Activated T-cell treated with anti-CD3 and anti-CD28 coated beads, Interleukin-2, amount 50 U/mL, for 72 hours (primary cell): ENCODE measurements at regions not wholly inside any gene's neighbourhood (a gene's known extent, or its start where the extent isn't known, plus 50 kb on each side); places are given as distances from the start of the nearest gene placed in this dataset.

Source experiments
- ATAC-seq, 2 donors: fragments of 150-1000 bp; cut with Tn5 transposase; replicated peaks in 1 of 2; 2 replicates each; pipeline ENCODE4 v1.10.0; 2021; ENCODE audit warnings: moderate library complexity in 2 of 2, mild to moderate bottlenecking in 1 of 2
- DNase-seq, 2 donors: peaks; one replicate each; pipeline ENCODE4 v3.0.0; 2021 to 2022; ENCODE audit warnings: mixed read lengths in 1 of 2
- H3K27ac Mint-ChIP-seq: one replicate; pipeline ENCODE4 v1.8.0; 2022; ENCODE audit warnings: mild to moderate bottlenecking, moderate library complexity, mixed read lengths
- H3K27me3 Mint-ChIP-seq: one replicate; pipeline ENCODE4 v1.8.0; 2022; ENCODE audit warnings: low read depth, mixed read lengths
- H3K36me3 Mint-ChIP-seq, 2 donors: one replicate each; pipeline ENCODE4 v1.8.0; 2022; ENCODE audit warnings: mixed read lengths in 2 of 2, mild to moderate bottlenecking in 1 of 2; ENCODE audit not compliant: insufficient read depth in 2 of 2
- H3K4me1 Mint-ChIP-seq: one replicate; pipeline ENCODE4 v1.8.0; 2022; ENCODE audit warnings: low read depth, mixed read lengths
- H3K4me3 Mint-ChIP-seq, 2 donors: one replicate each; pipeline ENCODE4 v1.8.0; 2022; ENCODE audit warnings: mild to moderate bottlenecking in 2 of 2, mixed read lengths in 2 of 2, moderate library complexity in 2 of 2
- H3K9me3 Mint-ChIP-seq, 2 donors: one replicate each; pipeline ENCODE4 v1.8.0; 2022; ENCODE audit warnings: mixed read lengths in 2 of 2

GRCh38 chr11:19577391-19577975 lies 135.2 kb upstream of the NAV2 start:
- Mint-ChIP-seq H3K4me1 (no peaks in the 10 kb centered on the region), H3K9me3 (no peaks in the 10 kb centered on the region), H3K27me3 (no peaks in the 10 kb centered on the region), H3K4me3 (no peak overlapping the region), H3K36me3 (no peaks in the 10 kb centered on the region), H3K27ac (no peak overlapping the region)
- ATAC-seq (no peak), DNase-seq (no peak)

GRCh38 chr11:19576903-19577302 lies 135.7 kb upstream of the NAV2 start:
- Mint-ChIP-seq H3K36me3 (no peaks in the 10 kb centered on the region), H3K27me3 (no peaks in the 10 kb centered on the region), H3K27ac (no peak overlapping the region), H3K4me1 (no peaks in the 10 kb centered on the region), H3K9me3 (no peaks in the 10 kb centered on the region), H3K4me3 (no peak overlapping the region)
- DNase-seq (no peak), ATAC-seq (no peak)

- no peaks in the 10 kb centered on the region for H3K4me1 Mint-ChIP-seq
- H3K27ac Mint-ChIP-seq, result no peak overlapping the region
- H3K4me3 Mint-ChIP-seq, result no peak overlapping the region
- H3K9me3 Mint-ChIP-seq, result no peaks in the 10 kb centered on the region
- DNase-seq (no peak), ATAC-seq (no peak)
- no peaks in the 10 kb centered on the region for H3K36me3 Mint-ChIP-seq
- H3K27me3 Mint-ChIP-seq, result no peaks in the 10 kb centered on the region
Measured at GRCh38 chr11:19576054-19576453, 136.6 kb upstream of the NAV2 start.

GRCh38 chr11:19574916-19575315 lies 137.7 kb upstream of the NAV2 start:
- no peak for DNase-seq
- no peaks in the 10 kb centered on the region for H3K4me1 Mint-ChIP-seq
- no peak for ATAC-seq
- H3K36me3 Mint-ChIP-seq, result no peaks in the 10 kb centered on the region
- no peaks in the 10 kb centered on the region for H3K9me3 Mint-ChIP-seq
- no peaks in the 10 kb centered on the region for H3K27me3 Mint-ChIP-seq
- no peak overlapping the region for H3K4me3 Mint-ChIP-seq
- no peak overlapping the region for H3K27ac Mint-ChIP-seq

GRCh38 chr11:19573666-19574065 lies 139.0 kb upstream of the NAV2 start:
- ATAC-seq, result no peak
- Mint-ChIP-seq H3K36me3 (no peaks in the 10 kb centered on the region), H3K4me1 (no peaks in the 10 kb centered on the region), H3K27ac (no peak overlapping the region), H3K27me3 (no peaks in the 10 kb centered on the region), H3K4me3 (no peak overlapping the region), H3K9me3 (no peaks in the 10 kb centered on the region)
- no peak for DNase-seq

GRCh38 chr11:19571906-19572305 lies 140.7 kb upstream of the NAV2 start:
- ATAC-seq (no peak), DNase-seq (no peak)
- Mint-ChIP-seq H3K9me3 (no peaks in the 10 kb centered on the region), H3K4me1 (no peaks in the 10 kb centered on the region), H3K27ac (no peak overlapping the region), H3K27me3 (peaks cover 9% of the 10 kb centered on the region), H3K4me3 (no peak overlapping the region), H3K36me3 (no peaks in the 10 kb centered on the region)

- Mint-ChIP-seq H3K9me3 (no peaks in the 10 kb centered on the region), H3K27ac (no peak overlapping the region), H3K4me3 (no peak overlapping the region), H3K27me3 (peaks cover 13% of the 10 kb centered on the region), H3K36me3 (no peaks in the 10 kb centered on the region), H3K4me1 (no peaks in the 10 kb centered on the region)
- DNase-seq (no peak), ATAC-seq (no peak)
Measured at GRCh38 chr11:19570889-19571288, 141.7 kb upstream of the NAV2 start.

GRCh38 chr11:19567996-19568395 lies 144.6 kb upstream of the NAV2 start:
- DNase-seq (no peak), ATAC-seq (no peak)
- no peaks in the 10 kb centered on the region for H3K36me3 Mint-ChIP-seq
- no peaks in the 10 kb centered on the region for H3K4me1 Mint-ChIP-seq
- H3K27ac Mint-ChIP-seq, result no peak overlapping the region
- no peak overlapping the region for H3K4me3 Mint-ChIP-seq
- no peaks in the 10 kb centered on the region for H3K9me3 Mint-ChIP-seq
- peaks cover 22% of the 10 kb centered on the region for H3K27me3 Mint-ChIP-seq

- no peaks in the 10 kb centered on the region for H3K36me3 Mint-ChIP-seq
- H3K9me3 Mint-ChIP-seq, result no peaks in the 10 kb centered on the region
- ATAC-seq, result no peak
- no peak overlapping the region for H3K27ac Mint-ChIP-seq
- H3K4me1 Mint-ChIP-seq, result no peaks in the 10 kb centered on the region
- no peak overlapping the region for H3K4me3 Mint-ChIP-seq
- peaks cover 25% of the 10 kb centered on the region for H3K27me3 Mint-ChIP-seq
- DNase-seq, result no peak
Measured at GRCh38 chr11:19566583-19567379, 145.9 kb upstream of the NAV2 start.

- Mint-ChIP-seq H3K27me3 (peaks cover 25% of the 10 kb centered on the region), H3K27ac (no peak overlapping the region), H3K4me1 (no peaks in the 10 kb centered on the region), H3K4me3 (no peak overlapping the region), H3K9me3 (no peaks in the 10 kb centered on the region), H3K36me3 (no peaks in the 10 kb centered on the region)
- ATAC-seq (no peak), DNase-seq (no peak)
Measured at GRCh38 chr11:19565639-19566038, 147.0 kb upstream of the NAV2 start.

- ATAC-seq, result no peak
- H3K4me3 Mint-ChIP-seq, result no peak overlapping the region
- no peaks in the 10 kb centered on the region for H3K9me3 Mint-ChIP-seq
- DNase-seq, result no peak
- H3K27me3 Mint-ChIP-seq, result peaks cover 22% of the 10 kb centered on the region
- no peaks in the 10 kb centered on the region for H3K36me3 Mint-ChIP-seq
- H3K27ac Mint-ChIP-seq, result no peak overlapping the region
- H3K4me1 Mint-ChIP-seq, result no peaks in the 10 kb centered on the region
Measured at GRCh38 chr11:19562156-19562555, 150.5 kb upstream of the NAV2 start.

- no peaks in the 10 kb centered on the region for H3K9me3 Mint-ChIP-seq
- H3K4me3 Mint-ChIP-seq, result no peak overlapping the region
- DNase-seq (no peak), ATAC-seq (no peak)
- H3K27ac Mint-ChIP-seq, result no peak overlapping the region
- no peaks in the 10 kb centered on the region for H3K36me3 Mint-ChIP-seq
- no peaks in the 10 kb centered on the region for H3K4me1 Mint-ChIP-seq
- peaks cover 20% of the 10 kb centered on the region for H3K27me3 Mint-ChIP-seq
Measured at GRCh38 chr11:19561011-19561410, 151.6 kb upstream of the NAV2 start.

- peaks cover 19% of the 10 kb centered on the region for H3K27me3 Mint-ChIP-seq
- no peak overlapping the region for H3K4me3 Mint-ChIP-seq
- DNase-seq (no peak), ATAC-seq (no peak)
- no peak overlapping the region for H3K27ac Mint-ChIP-seq
- H3K4me1 Mint-ChIP-seq, result no peaks in the 10 kb centered on the region
- H3K9me3 Mint-ChIP-seq, result no peaks in the 10 kb centered on the region
- no peaks in the 10 kb centered on the region for H3K36me3 Mint-ChIP-seq
Measured at GRCh38 chr11:19560156-19560555, 152.5 kb upstream of the NAV2 start.

GRCh38 chr11:19559746-19560145 lies 152.9 kb upstream of the NAV2 start:
- Mint-ChIP-seq H3K27me3 (peaks cover 17% of the 10 kb centered on the region), H3K36me3 (no peaks in the 10 kb centered on the region), H3K4me1 (no peaks in the 10 kb centered on the region), H3K9me3 (no peaks in the 10 kb centered on the region), H3K27ac (no peak overlapping the region), H3K4me3 (no peak overlapping the region)
- no peak for ATAC-seq
- no peak for DNase-seq
